ENCODE measurements at regions not wholly inside any gene's neighbourhood (a gene's known extent, or its start where the extent isn't known, plus 50 kb on each side); places are given as distances from the start of the nearest gene placed in this dataset.

- Histone ChIP-seq H3K4me1 (ENCODE audit: insufficient read depth, low read length) (no peaks in the 10 kb centered on the region), H3K27ac (ENCODE audit: low read depth in 1 of 2, low read length in 2 of 2) (no peak overlapping the region), H3K27me3 (ENCODE audit: control insufficient read depth in 1 of 2, insufficient read depth in 2 of 2, low read length in 2 of 2) (no peaks in the 10 kb centered on the region), H3K4me3 (ENCODE audit: low read length) (no peak overlapping the region), H3K36me3 (ENCODE audit: insufficient read depth, low read length) (no peaks in the 10 kb centered on the region), H3K9me3 (ENCODE audit: control insufficient read depth in 1 of 2, insufficient read depth in 1 of 2, low read length in 2 of 2) (no peaks in the 10 kb centered on the region)
- CTCF ChIA-PET, result no interaction called here
- DNase-seq (no peak), ATAC-seq (ENCODE audit: poor library complexity) (no peak)
- H3K4me1 Mint-ChIP-seq (ENCODE audit: low read depth), result no peaks in the 10 kb centered on the region
- POLR2A ChIA-PET, result no interaction called here
- H3K27me3 Mint-ChIP-seq, result no peaks in the 10 kb centered on the region
- no peak overlapping the region for H3K4me3 Mint-ChIP-seq
- no peaks in the 10 kb centered on the region for H3K36me3 Mint-ChIP-seq (ENCODE audit: low read depth)
- H3K27ac Mint-ChIP-seq, result no peak overlapping the region
- intact Hi-C loops (cut with DNase I, micrococcal nuclease), result no loop called here
- no peaks in the 10 kb centered on the region for H3K9me3 Mint-ChIP-seq
- TF ChIP-seq, protein P1, sequence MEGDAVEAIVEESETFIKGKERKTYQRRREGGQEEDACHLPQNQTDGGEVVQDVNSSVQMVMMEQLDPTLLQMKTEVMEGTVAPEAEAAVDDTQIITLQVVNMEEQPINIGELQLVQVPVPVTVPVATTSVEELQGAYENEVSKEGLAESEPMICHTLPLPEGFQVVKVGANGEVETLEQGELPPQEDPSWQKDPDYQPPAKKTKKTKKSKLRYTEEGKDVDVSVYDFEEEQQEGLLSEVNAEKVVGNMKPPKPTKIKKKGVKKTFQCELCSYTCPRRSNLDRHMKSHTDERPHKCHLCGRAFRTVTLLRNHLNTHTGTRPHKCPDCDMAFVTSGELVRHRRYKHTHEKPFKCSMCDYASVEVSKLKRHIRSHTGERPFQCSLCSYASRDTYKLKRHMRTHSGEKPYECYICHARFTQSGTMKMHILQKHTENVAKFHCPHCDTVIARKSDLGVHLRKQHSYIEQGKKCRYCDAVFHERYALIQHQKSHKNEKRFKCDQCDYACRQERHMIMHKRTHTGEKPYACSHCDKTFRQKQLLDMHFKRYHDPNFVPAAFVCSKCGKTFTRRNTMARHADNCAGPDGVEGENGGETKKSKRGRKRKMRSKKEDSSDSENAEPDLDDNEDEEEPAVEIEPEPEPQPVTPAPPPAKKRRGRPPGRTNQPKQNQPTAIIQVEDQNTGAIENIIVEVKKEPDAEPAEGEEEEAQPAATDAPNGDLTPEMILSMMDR (IDR thresholded peaks at IDR 0.05), result no peak
These were observed 128.0 kb upstream of the SETBP1 start for GRCh38 chr18:44552706-44553105.

GRCh38 chr18:44556296-44556695, 124.4 kb upstream of the SETBP1 start:
- H3K4me3 ChIP-seq (ENCODE audit: low read length), result no peak overlapping the region
- H3K4me1 ChIP-seq (ENCODE audit: insufficient read depth, low read length), result no peaks in the 10 kb centered on the region
- Mint-ChIP-seq H3K9me3 (no peaks in the 10 kb centered on the region), H3K4me1 (ENCODE audit: low read depth) (no peaks in the 10 kb centered on the region), H3K36me3 (ENCODE audit: low read depth) (no peaks in the 10 kb centered on the region), H3K27ac (no peak overlapping the region), H3K4me3 (no peak overlapping the region), H3K27me3 (no peaks in the 10 kb centered on the region)
- ATAC-seq (ENCODE audit: poor library complexity), result no peak
- no peaks in the 10 kb centered on the region for H3K36me3 ChIP-seq (ENCODE audit: insufficient read depth, low read length)
- no peak overlapping the region for H3K27ac ChIP-seq (ENCODE audit: low read depth in 1 of 2, low read length in 2 of 2)
- no peak for DNase-seq
- intact Hi-C loops (cut with DNase I, micrococcal nuclease), result no loop called here
- no peaks in the 10 kb centered on the region for H3K27me3 ChIP-seq (ENCODE audit: control insufficient read depth in 1 of 2, insufficient read depth in 2 of 2, low read length in 2 of 2)
- CTCF ChIA-PET, result no interaction called here
- no peaks in the 10 kb centered on the region for H3K9me3 ChIP-seq (ENCODE audit: control insufficient read depth in 1 of 2, insufficient read depth in 1 of 2, low read length in 2 of 2)
- POLR2A ChIA-PET, result no interaction called here
- TF ChIP-seq, protein P1 (IDR thresholded peaks at IDR 0.05), result no peak

DNA sequence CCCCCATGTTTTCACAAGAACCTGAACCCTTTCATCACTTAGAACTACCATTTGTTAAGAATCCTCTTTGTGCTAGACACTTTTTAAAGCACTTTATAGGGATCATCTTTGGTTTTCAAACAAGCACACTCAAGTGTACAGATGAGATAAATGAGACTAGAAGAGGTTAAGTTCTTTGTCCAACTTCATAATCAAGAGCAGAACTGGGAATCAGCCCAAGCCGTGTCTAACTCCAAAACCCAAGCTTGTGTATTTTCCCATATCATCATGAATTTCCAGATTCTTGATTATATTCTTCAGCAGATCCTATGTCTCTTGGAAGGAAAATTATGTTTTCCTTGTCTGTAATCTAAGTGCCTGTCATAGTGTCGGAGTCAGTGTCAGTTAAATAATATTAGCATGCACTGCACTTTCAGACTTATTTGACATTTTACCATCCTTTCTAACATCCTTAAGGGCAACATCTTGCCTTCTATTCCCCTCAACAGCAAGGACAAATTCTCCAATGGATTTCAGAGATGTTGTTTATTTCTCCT, 123.0 kb upstream of the SETBP1 start:
- H3K27me3 ChIP-seq (ENCODE audit: control insufficient read depth in 1 of 2, insufficient read depth in 2 of 2, low read length in 2 of 2), result no peaks in the 10 kb centered on the region
- no peaks in the 10 kb centered on the region for H3K27me3 Mint-ChIP-seq
- no peak overlapping the region for H3K4me3 ChIP-seq (ENCODE audit: low read length)
- POLR2A ChIA-PET, result no interaction called here
- DNase-seq (no peak), ATAC-seq (ENCODE audit: poor library complexity) (no peak)
- no peak overlapping the region for H3K27ac ChIP-seq (ENCODE audit: low read depth in 1 of 2, low read length in 2 of 2)
- H3K36me3 Mint-ChIP-seq (ENCODE audit: low read depth), result no peaks in the 10 kb centered on the region
- H3K27ac Mint-ChIP-seq, result no peak overlapping the region
- H3K9me3 ChIP-seq (ENCODE audit: control insufficient read depth in 1 of 2, insufficient read depth in 1 of 2, low read length in 2 of 2), result no peaks in the 10 kb centered on the region
- no peak overlapping the region for H3K4me3 Mint-ChIP-seq
- TF ChIP-seq, protein P1 (IDR thresholded peaks at IDR 0.05), result no peak
- no peaks in the 10 kb centered on the region for H3K4me1 ChIP-seq (ENCODE audit: insufficient read depth, low read length)
- H3K4me1 Mint-ChIP-seq (ENCODE audit: low read depth), result no peaks in the 10 kb centered on the region
- intact Hi-C loops (cut with DNase I, micrococcal nuclease), result no loop called here
- no peaks in the 10 kb centered on the region for H3K36me3 ChIP-seq (ENCODE audit: insufficient read depth, low read length)
- H3K9me3 Mint-ChIP-seq, result no peaks in the 10 kb centered on the region
- CTCF ChIA-PET, result no interaction called here
